Tibial nerve (tissue), 4 donors: ENCODE measurements at regions not wholly inside any gene's neighbourhood (a gene's known extent, or its start where the extent isn't known, plus 50 kb on each side); places are given as distances from the start of the nearest gene placed in this dataset.
"Not testable (repeated sequence)": the region's sequence is repeated elsewhere in the genome, so short reads cannot be mapped to it uniquely, and the experiment has no call there.

Experiments
- CTCF ChIP-seq, 5 experiments: fragments of 200-600 bp in 3 of 5; fragments of 450-650 bp in 2 of 5; sonication (generic) in 3 of 5; IDR thresholded peaks; one replicate each; pipeline ENCODE4 v1.5.1; 2016 to 2019; ENCODE audit warnings: antibody characterized with exemption in 5 of 5, mild to moderate bottlenecking in 3 of 5, moderate library complexity in 2 of 5
- EP300 ChIP-seq, 2 donors: sonication (generic); formaldehyde crosslinking; IDR thresholded peaks; one replicate each; pipeline ENCODE4 v1.6.1; 2017; ENCODE audit warnings: antibody characterized with exemption in 2 of 2, mild to moderate bottlenecking in 1 of 2
- POLR2A ChIP-seq, 2 donors: fragments of 450-650 bp; IDR thresholded peaks; one replicate each; pipeline ENCODE4 v1.6.1; 2017; ENCODE audit warnings: antibody characterized with exemption in 2 of 2, mild to moderate bottlenecking in 2 of 2, moderate library complexity in 2 of 2

GRCh38 chr4:8964201-8964788 is 92.7 kb upstream of the HMX1 start:
- TF ChIP-seq EP300, CTCF, POLR2A (IDR thresholded peaks at IDR 0.05): not testable (repeated sequence)
